Endodermal cell (in vitro differentiated cells): ENCODE measurements at regions not wholly inside any gene's neighbourhood (a gene's known extent, or its start where the extent isn't known, plus 50 kb on each side); places are given as distances from the start of the nearest gene placed in this dataset.

ENCODE experiments used
- DNase-seq: peaks from one replicate; pipeline ENCODE4 v3.0.0-alpha.2; 2017
- H3K27ac ChIP-seq: 2 replicates; pipeline ENCODE4 v1.5.1; 2013; ENCODE audit warnings: mild to moderate bottlenecking, low read depth, low read length, moderate library complexity
- H3K27me3 ChIP-seq: 2 replicates; pipeline ENCODE4 v1.6.1; 2013; ENCODE audit warnings: mild to moderate bottlenecking, low read length, moderate library complexity; ENCODE audit not compliant: insufficient read depth, control insufficient read depth, poor library complexity, severe bottlenecking
- H3K36me3 ChIP-seq: 2 replicates; pipeline ENCODE4 v1.7.0; 2013; ENCODE audit warnings: mild to moderate bottlenecking, low read length, moderate library complexity; ENCODE audit not compliant: control insufficient read depth, insufficient read depth
- H3K4me1 ChIP-seq: one replicate; pipeline ENCODE4 v1.7.0; 2013; ENCODE audit warnings: low read length; ENCODE audit not compliant: control insufficient read depth, insufficient read depth
- H3K4me3 ChIP-seq: 2 replicates; pipeline ENCODE4 v1.5.1; 2013; ENCODE audit warnings: mild to moderate bottlenecking, low read length, moderate library complexity
- H3K9ac ChIP-seq: 2 replicates; pipeline ENCODE4 v1.6.1; 2013; ENCODE audit warnings: mild to moderate bottlenecking, low read length, moderate library complexity; ENCODE audit not compliant: poor library complexity, severe bottlenecking; ENCODE audit errors: extremely low read depth
- H3K9me3 ChIP-seq: 2 replicates; pipeline ENCODE4 v1.6.1; 2013; ENCODE audit warnings: mild to moderate bottlenecking, low read length, moderate library complexity; ENCODE audit not compliant: control insufficient read depth
- H3K27ac Mint-ChIP-seq: 2 replicates; pipeline ENCODE4 v1.8.0; 2020; ENCODE audit warnings: mixed read lengths
- H3K27me3 Mint-ChIP-seq: 2 replicates; pipeline ENCODE4 v1.8.0; 2021; ENCODE audit warnings: mild to moderate bottlenecking, mixed read lengths; ENCODE audit not compliant: insufficient read depth
- H3K36me3 Mint-ChIP-seq: 2 replicates; pipeline ENCODE4 v1.8.0; 2020; ENCODE audit warnings: low read depth, mixed read lengths
- H3K4me1 Mint-ChIP-seq: 2 replicates; pipeline ENCODE4 v1.8.0; 2020; ENCODE audit warnings: mixed read lengths
- H3K4me3 Mint-ChIP-seq: 2 replicates; pipeline ENCODE4 v1.8.0; 2020; ENCODE audit warnings: mild to moderate bottlenecking, moderate library complexity, mixed read lengths
- H3K9me3 Mint-ChIP-seq: 2 replicates; pipeline ENCODE4 v1.8.0; 2020; ENCODE audit warnings: mild to moderate bottlenecking, mixed read lengths
- WGBS, 2 experiments: methylation state at CpG; one replicate each; pipeline versions ENCODE4 v1.1.5 to v1.1.7; 2013; ENCODE audit warnings: missing lambda C conversion rate in 2 of 2, mixed read lengths in 1 of 2; ENCODE audit not compliant: insufficient coverage in 1 of 2, insufficient read length in 1 of 2; 5-methylcytosine and 5-hydroxymethylcytosine counted together
- TF ChIP-seq, protein P1 (sequence below): fragments of 200-600 bp; sonication (generic); conservative IDR thresholded peaks from 2 replicates; pipeline ENCODE4 v1.5.0; 2021; ENCODE audit warnings: antibody characterized with exemption, mild to moderate bottlenecking

DNA sequence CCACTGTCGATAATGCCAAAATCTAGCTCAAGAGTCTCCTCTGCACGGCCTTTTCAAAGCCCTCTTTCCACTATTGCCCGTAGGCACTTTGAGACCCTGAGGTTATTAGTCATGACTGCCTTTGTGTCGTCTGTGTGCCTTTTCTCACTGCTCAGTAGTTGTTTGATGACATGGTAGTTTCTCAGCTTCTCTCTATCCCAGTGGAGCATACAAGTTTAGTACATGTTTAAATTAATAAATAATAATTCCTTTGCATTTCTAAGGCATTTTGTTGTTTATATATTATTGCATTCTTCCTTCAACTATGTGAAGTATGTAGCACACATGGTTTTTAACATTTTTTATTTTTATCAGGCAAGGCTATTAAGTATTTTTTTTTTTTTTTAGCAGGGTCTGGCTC, 458.1 kb downstream of the PCNX1 start:
- H3K4me3 ChIP-seq, result no peak overlapping the region
- Mint-ChIP-seq H3K4me3 (no peak overlapping the region), H3K27ac (no peak overlapping the region), H3K4me1 (peaks cover 32% of the 10 kb centered on the region), H3K9me3 (peaks cover 8% of the 10 kb centered on the region), H3K27me3 (no peaks in the 10 kb centered on the region), H3K36me3 (peaks cover 11% of the 10 kb centered on the region)
- 90 to 92% methylated on average over 4 of the region's 4 CpGs for WGBS, 2 experiments
- peaks cover 3% of the 10 kb centered on the region for H3K36me3 ChIP-seq
- H3K9me3 ChIP-seq, result no peaks in the 10 kb centered on the region
- no peak overlapping the region for H3K27ac ChIP-seq
- DNase-seq, result no peak
- H3K4me1 ChIP-seq, result peaks cover 12% of the 10 kb centered on the region
- H3K27me3 ChIP-seq, result no peaks in the 10 kb centered on the region
- TF ChIP-seq, protein P1, sequence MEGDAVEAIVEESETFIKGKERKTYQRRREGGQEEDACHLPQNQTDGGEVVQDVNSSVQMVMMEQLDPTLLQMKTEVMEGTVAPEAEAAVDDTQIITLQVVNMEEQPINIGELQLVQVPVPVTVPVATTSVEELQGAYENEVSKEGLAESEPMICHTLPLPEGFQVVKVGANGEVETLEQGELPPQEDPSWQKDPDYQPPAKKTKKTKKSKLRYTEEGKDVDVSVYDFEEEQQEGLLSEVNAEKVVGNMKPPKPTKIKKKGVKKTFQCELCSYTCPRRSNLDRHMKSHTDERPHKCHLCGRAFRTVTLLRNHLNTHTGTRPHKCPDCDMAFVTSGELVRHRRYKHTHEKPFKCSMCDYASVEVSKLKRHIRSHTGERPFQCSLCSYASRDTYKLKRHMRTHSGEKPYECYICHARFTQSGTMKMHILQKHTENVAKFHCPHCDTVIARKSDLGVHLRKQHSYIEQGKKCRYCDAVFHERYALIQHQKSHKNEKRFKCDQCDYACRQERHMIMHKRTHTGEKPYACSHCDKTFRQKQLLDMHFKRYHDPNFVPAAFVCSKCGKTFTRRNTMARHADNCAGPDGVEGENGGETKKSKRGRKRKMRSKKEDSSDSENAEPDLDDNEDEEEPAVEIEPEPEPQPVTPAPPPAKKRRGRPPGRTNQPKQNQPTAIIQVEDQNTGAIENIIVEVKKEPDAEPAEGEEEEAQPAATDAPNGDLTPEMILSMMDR, result no peak
- no peak overlapping the region for H3K9ac ChIP-seq

GRCh38 chr14:71366861-71367260, 459.6 kb downstream of the PCNX1 start:
- Histone ChIP-seq H3K4me1 (peaks cover 8% of the 10 kb centered on the region), H3K27me3 (no peaks in the 10 kb centered on the region), H3K4me3 (no peak overlapping the region), H3K9ac (no peak overlapping the region), H3K9me3 (no peaks in the 10 kb centered on the region), H3K27ac (no peak overlapping the region), H3K36me3 (peaks cover 3% of the 10 kb centered on the region)
- 94 to 98% methylated on average over 2 to 4 of the region's 4 CpGs for WGBS, 2 experiments
- H3K9me3 Mint-ChIP-seq, result peaks cover 8% of the 10 kb centered on the region
- no peak overlapping the region for H3K4me3 Mint-ChIP-seq
- H3K36me3 Mint-ChIP-seq, result peaks cover 11% of the 10 kb centered on the region
- DNase-seq, result no peak
- TF ChIP-seq, protein P1, result no peak
- H3K27me3 Mint-ChIP-seq, result no peaks in the 10 kb centered on the region
- no peak overlapping the region for H3K27ac Mint-ChIP-seq
- H3K4me1 Mint-ChIP-seq, result peaks cover 22% of the 10 kb centered on the region

DNA sequence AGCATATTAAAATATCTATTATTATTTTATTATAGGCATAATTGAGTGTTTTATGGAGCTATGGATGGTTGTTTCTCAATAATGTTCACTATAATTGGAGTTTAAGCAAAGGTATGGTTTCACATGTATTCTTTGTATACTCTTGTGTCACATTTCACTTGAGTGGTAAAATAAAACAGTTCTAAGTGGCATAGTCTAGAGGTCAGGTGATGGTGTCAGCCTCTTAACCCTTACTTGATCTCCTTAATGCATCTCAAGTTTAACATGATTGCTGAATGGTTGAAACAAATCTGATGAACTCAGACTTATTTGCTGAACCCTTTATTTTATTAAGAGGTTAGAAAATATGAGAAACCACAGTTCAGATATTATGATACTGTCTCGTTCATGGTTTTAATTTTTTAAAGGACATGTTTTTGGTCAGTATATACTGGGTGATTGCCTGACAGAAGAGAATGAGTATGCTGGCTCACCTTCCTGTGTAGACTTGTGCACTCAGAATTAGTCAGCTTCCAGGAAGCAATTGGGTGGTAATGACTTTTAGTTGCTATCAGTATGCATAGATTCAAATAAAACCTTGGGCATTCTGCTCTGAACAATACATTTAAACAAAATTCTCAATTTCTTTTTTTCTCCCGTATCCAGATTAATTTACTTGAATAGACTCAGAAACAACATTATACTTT, 464.6 kb downstream of the PCNX1 start:
- peaks cover 17% of the 10 kb centered on the region for H3K9me3 ChIP-seq
- Mint-ChIP-seq H3K4me3 (no peak overlapping the region), H3K9me3 (peaks cover 23% of the 10 kb centered on the region), H3K27ac (no peak overlapping the region), H3K4me1 (peaks cover 9% of the 10 kb centered on the region), H3K36me3 (peaks cover 17% of the 10 kb centered on the region), H3K27me3 (no peaks in the 10 kb centered on the region)
- H3K4me3 ChIP-seq, result no peak overlapping the region
- H3K36me3 ChIP-seq, result peaks cover 2% of the 10 kb centered on the region
- no peak overlapping the region for H3K27ac ChIP-seq
- no peak overlapping the region for H3K9ac ChIP-seq
- TF ChIP-seq, protein P1, result no peak
- no peaks in the 10 kb centered on the region for H3K4me1 ChIP-seq
- no peak for DNase-seq
- no peaks in the 10 kb centered on the region for H3K27me3 ChIP-seq
- 98 to 100% methylated on average over 2 of the region's 2 CpGs for WGBS, 2 experiments
